Limb (tissue), 2 donors: ENCODE measurements at regions not wholly inside any gene's neighbourhood (a gene's known extent, or its start where the extent isn't known, plus 50 kb on each side); places are given as distances from the start of the nearest gene placed in this dataset.

Experiments used
- DNase-seq, 2 donors: peaks; one replicate each; pipeline ENCODE4 v3.0.0-alpha.2; 2016; ENCODE audit errors: extremely low spot score in 2 of 2

GRCh38 chr19:31706131-31706530, 356.9 kb upstream of the TSHZ3 start:
- no peak for DNase-seq

GRCh38 chr19:31706691-31707620, 357.7 kb upstream of the TSHZ3 start:
- no peak for DNase-seq

DNA sequence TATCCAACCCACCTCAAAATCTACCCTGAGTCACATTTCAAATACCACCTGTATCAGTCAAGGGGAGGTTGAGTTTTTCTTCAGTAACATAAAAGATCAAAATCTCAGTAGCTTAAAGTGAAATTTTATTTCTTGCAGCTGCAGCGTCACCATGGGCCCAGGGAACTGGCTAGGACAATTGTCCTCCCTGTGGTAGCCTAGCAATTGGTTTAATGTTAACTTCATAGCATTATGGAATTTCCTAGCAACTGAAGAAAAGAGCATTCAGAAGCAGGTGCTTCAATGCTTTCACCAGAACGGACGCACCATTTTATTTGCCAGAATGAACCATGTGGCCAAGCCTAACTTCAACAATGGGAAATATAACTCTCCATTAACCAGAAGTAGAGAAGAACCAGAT, 359.3 kb upstream of the TSHZ3 start:
- no peak for DNase-seq

- no peak for DNase-seq
These were observed 360.2 kb upstream of the TSHZ3 start for GRCh38 chr19:31709476-31709875.

DNA sequence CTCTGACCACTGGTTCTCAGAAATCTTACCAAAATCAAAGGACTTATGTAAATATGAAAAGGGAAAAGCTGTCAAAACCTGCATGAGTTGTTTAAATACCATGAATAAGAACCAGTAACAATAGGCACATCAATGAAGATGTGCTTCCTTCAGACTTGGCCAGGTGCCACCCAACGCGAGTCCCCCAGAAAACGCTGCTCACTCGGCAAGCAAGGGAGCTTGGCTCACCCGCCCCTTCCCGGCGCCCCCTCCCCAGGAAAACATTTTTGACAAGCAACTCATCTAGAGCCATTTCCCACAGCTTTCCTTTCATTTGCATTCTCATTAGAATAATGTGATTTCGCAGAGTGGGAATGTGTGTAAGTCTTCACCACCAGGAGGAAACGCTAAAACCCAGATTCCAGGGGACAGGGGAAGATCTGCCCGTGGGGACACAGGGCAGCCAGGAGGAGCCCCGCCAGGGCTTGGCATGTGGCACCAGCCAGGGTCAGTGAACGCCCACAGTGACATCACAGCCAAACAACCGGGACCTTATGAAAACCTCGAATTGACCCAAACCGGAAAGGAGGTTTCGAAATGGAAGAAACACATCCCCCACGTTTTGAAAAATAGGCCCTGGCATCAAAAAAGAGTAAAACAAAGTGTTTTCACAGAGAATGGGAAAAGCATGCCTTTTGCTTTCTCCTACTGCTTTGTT, 366.2 kb upstream of the TSHZ3 start:
- DNase-seq = no peak

DNA sequence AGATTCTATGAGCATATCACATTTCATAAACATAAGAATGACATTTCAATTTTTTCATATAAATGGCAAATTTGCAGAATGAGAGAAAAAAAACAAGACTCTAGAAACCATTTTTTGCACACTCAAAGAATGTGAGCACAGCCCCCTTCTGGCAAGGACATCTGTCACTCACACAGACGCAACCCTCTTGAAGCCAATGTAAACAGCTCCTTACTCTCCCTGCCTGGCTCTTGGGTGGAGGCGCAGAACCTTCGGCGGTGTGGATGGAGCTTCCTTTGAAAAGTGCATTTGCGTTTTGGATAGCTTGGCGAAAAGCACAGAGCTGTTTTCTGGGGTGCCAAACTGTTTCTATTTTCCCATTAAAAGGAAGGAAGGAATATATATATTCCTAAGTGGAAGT, 367.6 kb upstream of the TSHZ3 start:
- no peak for DNase-seq

GRCh38 chr19:31717269-31717923, 368.2 kb upstream of the TSHZ3 start:
- DNase-seq = peak in 1 of 2 donors; percentile 19

DNA sequence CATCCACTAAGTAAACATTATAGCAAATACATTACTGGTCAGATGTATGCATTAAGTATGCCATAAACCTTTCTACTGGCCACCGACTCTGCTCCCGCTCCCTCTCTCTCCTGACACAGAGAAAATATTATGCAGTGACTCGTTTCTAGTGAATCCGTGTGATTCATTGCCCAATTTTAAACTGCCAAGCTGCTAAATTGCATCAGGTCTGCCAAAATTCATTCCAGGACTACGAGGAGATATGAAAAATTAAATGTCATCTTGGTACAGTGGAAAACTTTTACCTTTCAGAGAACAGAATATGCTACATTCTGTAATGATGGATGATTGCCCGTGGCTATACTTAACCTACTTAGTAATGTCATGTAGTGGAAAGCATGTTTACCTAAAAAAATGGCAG, 368.8 kb upstream of the TSHZ3 start:
- DNase-seq = peak in 1 of 2 donors; percentile 9

DNA sequence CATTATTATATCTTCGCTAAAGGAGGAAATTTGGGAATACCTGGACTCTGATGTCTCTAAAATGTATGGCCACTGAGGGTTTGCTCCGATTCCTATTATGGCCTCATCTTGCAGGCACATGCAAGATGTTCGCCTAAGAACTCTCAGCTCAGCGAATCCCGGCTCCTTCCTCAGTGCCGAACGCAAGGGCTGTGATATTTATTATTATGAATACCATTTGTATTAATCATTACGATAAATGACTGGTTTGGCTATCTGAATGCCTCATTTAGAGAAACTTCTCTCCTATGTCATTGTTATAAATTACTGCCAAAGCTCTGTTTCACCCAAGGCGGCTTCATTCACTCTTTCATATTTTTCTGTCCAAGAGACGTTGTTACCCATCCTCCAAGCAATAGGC, 369.7 kb upstream of the TSHZ3 start:
- DNase-seq = peak in 1 of 2 donors; percentile 4

GRCh38 chr19:31723101-31723500, 373.9 kb upstream of the TSHZ3 start:
- DNase-seq = no peak

- no peak for DNase-seq
These were observed 375.8 kb upstream of the TSHZ3 start for GRCh38 chr19:31725051-31725450.

GRCh38 chr19:31727536-31727935, 378.3 kb upstream of the TSHZ3 start:
- no peak for DNase-seq

- DNase-seq = no peak
These were observed 381.0 kb upstream of the TSHZ3 start for GRCh38 chr19:31730270-31730669.

- no peak for DNase-seq
These were observed 384.4 kb upstream of the TSHZ3 start for GRCh38 chr19:31733591-31733990.

DNA sequence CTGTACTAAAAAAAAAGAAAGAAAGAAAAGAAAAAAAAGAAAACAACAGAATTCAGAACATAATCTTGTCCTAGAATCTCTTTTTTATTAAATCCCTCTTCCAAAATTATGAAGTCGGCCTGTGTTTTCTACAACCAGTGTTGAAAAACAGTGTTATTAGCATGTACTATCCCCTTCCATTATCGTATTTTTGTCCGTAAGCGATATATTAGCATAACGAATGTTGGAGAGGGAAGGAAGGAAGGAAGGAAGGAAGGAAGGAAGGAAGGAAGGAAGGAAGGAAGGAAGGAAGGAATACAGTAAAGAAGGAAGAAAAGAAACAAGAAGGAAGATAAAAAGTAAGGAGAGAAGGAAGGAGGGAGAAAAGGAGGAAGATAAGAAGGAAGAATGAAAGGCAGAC, 393.0 kb upstream of the TSHZ3 start:
- no peak for DNase-seq

DNA sequence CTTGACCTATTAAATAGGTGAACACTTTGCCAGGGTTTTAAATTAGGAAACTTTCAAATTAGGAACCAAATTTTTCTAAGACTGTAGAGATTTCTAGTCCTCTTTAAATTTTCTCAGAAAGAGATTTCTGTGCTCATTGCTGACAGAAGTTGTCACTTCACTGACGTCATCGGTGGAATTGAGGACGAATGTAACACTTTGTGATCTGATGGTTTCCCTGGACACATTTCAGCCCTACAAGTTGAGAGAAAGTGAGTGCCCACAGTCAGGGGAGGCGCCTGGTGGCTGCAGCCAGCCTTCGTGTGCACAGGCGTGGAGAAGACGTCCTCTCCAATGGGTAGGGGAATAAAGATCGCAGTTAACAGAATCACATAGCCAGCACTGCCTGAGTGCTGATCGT, 396.5 kb upstream of the TSHZ3 start:
- no peak for DNase-seq

GRCh38 chr19:31749231-31749630, 400.0 kb upstream of the TSHZ3 start:
- DNase-seq = no peak

DNA sequence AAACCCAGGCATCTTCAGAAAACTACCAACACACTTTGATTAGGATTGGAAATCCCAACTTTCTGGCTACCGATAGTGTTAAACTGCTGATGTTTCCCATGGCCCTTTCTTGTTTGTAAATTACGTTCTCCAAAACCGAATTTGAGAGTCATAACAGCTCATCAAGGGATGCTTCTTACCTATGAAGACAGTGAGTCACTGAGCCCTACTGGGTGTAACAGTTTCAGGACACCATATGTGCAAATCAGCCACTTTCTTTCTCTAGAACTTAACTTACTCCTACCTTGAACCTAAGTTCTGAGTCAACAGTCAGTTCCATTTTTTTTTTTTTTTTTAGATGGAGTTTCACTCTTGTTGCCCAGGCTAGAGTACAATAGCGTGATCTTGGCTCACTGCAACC, 410.1 kb upstream of the TSHZ3 start:
- no peak for DNase-seq

- no peak for DNase-seq
These were observed 412.2 kb upstream of the TSHZ3 start for GRCh38 chr19:31761281-31761913.

GRCh38 chr19:31770223-31770622, 421.0 kb upstream of the TSHZ3 start:
- DNase-seq = no peak

- no peak for DNase-seq
These were observed 423.7 kb upstream of the TSHZ3 start for GRCh38 chr19:31772915-31773314.

- DNase-seq = no peak
These were observed 432.3 kb upstream of the TSHZ3 start for GRCh38 chr19:31781542-31781941.
